HCT116 (cell line): ENCODE measurements at regions not wholly inside any gene's neighbourhood (a gene's known extent, or its start where the extent isn't known, plus 50 kb on each side); places are given as distances from the start of the nearest gene placed in this dataset.

Experiments
- ATAC-seq: fragments of 200-7000 bp; cut with Tn5 transposase; 2 replicates; pipeline ENCODE4 v1.9.1; 2020; ENCODE audit warnings: mild to moderate bottlenecking, moderate library complexity
- BruUV-seq: library from RNA; stranded (reverse); fragments of 400-500 nt; replicated peaks from 2 replicates; lab custom pipeline; 2021; lab: Mats Ljungman, UMichigan
- CTCF ChIA-PET: fragments of 300-600 bp; sonication (Branson Sonifier 250); formaldehyde crosslinking; loops from one replicate; lab custom pipeline; 2021; ENCODE audit warnings: antibody characterized with exemption; lab: Charles Lee
- POLR2A ChIA-PET: fragments of 300-600, 350-600 bp; sonication (Branson Sonifier 250); formaldehyde crosslinking; loops from one replicate; lab custom pipeline; 2021; ENCODE audit warnings: antibody characterized with exemption; lab: Charles Lee
- RAD21 ChIA-PET, 2 experiments: fragments of 300-600 bp; sonication (Branson Sonifier 250); formaldehyde crosslinking; loops; one replicate each; lab custom pipeline; 2023; ENCODE audit warnings: low total read pairs in 2 of 2; ENCODE audit not compliant: uncharacterized antibody in 2 of 2, unreplicated experiment in 2 of 2, low non-redundant PET in 1 of 2; lab: Charles Lee
- DNase-seq: peaks from one replicate; pipeline ENCODE4 v3.0.0-alpha.2; 2010; ENCODE audit warnings: low read depth, low spot score
- H2AFZ ChIP-seq: fragments of 200-600 bp; shearing (Covaris generic), sonication (generic); 2 replicates; pipeline ENCODE4 v1.6.1; 2017; ENCODE audit warnings: low read depth, mixed run types, mixed read lengths, antibody characterized with exemption, low read length; ENCODE audit not compliant: poor library complexity, severe bottlenecking
- H3K27ac ChIP-seq: 2 replicates; pipeline ENCODE4 v1.5.1; 2012; ENCODE audit warnings: low read depth, low read length
- H3K27me3 ChIP-seq: fragments of 200-600 bp; sonication (generic); 2 replicates; pipeline ENCODE4 v1.6.1; 2016; ENCODE audit warnings: mixed run types, low read length, mixed read lengths; ENCODE audit not compliant: insufficient read depth
- H3K36me3 ChIP-seq, 2 experiments: fragments of 200-500 bp in 1 of 2; fragments of 200-600 bp in 1 of 2; sonication (Bioruptor generic) in 1 of 2; sonication (generic) in 1 of 2; 2 replicates each; pipeline versions ENCODE4 v1.5.1 to v1.6.1; 2014 to 2016; ENCODE audit warnings: low read length in 2 of 2, inconsistent platforms in 1 of 2, mixed read lengths in 1 of 2, mixed run types in 1 of 2; ENCODE audit not compliant: insufficient read depth in 2 of 2, control insufficient read depth in 1 of 2
- H3K4me1 ChIP-seq, 2 experiments: fragments of 200-600 bp in 1 of 2; sonication (generic) in 1 of 2; 2 replicates each; pipeline versions ENCODE4 v1.5.1 to v1.6.1; 2012 to 2017; ENCODE audit warnings: low read length in 2 of 2, inconsistent platforms in 1 of 2, mild to moderate bottlenecking in 1 of 2, mixed read lengths in 1 of 2, mixed run types in 1 of 2, moderate library complexity in 1 of 2; ENCODE audit not compliant: insufficient read depth in 2 of 2, control insufficient read depth in 1 of 2
- H3K4me2 ChIP-seq: fragments of 200-600 bp; sonication (generic); 2 replicates; pipeline ENCODE4 v1.6.1; 2017; ENCODE audit warnings: mixed run types, low read length, mixed read lengths
- H3K4me3 ChIP-seq, 2 experiments: fragments of 200-600 bp in 1 of 2; sonication (generic) in 1 of 2; replicated peaks in 1 of 2; 2 replicates each; pipeline ENCODE4 v1.5.1; 2011 to 2016; ENCODE audit warnings: low read length in 2 of 2, control low read depth in 1 of 2, low read depth in 1 of 2, mild to moderate bottlenecking in 1 of 2, mixed read lengths in 1 of 2, mixed run types in 1 of 2
- H3K79me2 ChIP-seq: fragments of 200-600 bp; sonication (generic); 2 replicates; pipeline ENCODE4 v1.6.1; 2017; ENCODE audit warnings: mild to moderate bottlenecking, mixed run types, low read length, moderate library complexity, mixed read lengths; ENCODE audit not compliant: insufficient read depth
- H3K9ac ChIP-seq: fragments of 200-600 bp; sonication (generic); 2 replicates; pipeline ENCODE4 v1.6.1; 2016; ENCODE audit warnings: low read length, mixed read lengths
- H3K9me2 ChIP-seq: fragments of 200-600 bp; sonication (generic), shearing (Covaris generic); 2 replicates; pipeline ENCODE4 v1.6.1; 2017; ENCODE audit warnings: mixed run types, mild to moderate bottlenecking, moderate library complexity; ENCODE audit not compliant: insufficient read depth
- H3K9me3 ChIP-seq, 2 experiments: fragments of 200-500 bp in 1 of 2; fragments of 200-600 bp in 1 of 2; sonication (Bioruptor generic) in 1 of 2; sonication (generic) in 1 of 2; 2 replicates each; pipeline ENCODE4 v1.6.1; 2014 to 2017; ENCODE audit warnings: low read length in 2 of 2, mixed read lengths in 2 of 2, inconsistent platforms in 1 of 2, low read depth in 1 of 2, mild to moderate bottlenecking in 1 of 2, mixed run types in 1 of 2, moderate library complexity in 1 of 2; ENCODE audit not compliant: control insufficient read depth in 1 of 2, insufficient read depth in 1 of 2
- H4K20me1 ChIP-seq: fragments of 200-600 bp; sonication (generic), shearing (Covaris generic); 2 replicates; pipeline ENCODE4 v1.6.1; 2017; ENCODE audit warnings: mixed run types, mild to moderate bottlenecking, moderate library complexity; ENCODE audit not compliant: insufficient read depth
- ATF3 ChIP-seq: IDR thresholded peaks from 2 replicates; pipeline ENCODE4 v1.6.1; 2012
- CEBPB ChIP-seq: IDR thresholded peaks from 2 replicates; pipeline ENCODE4 v1.6.1; 2012; ENCODE audit warnings: low read depth
- ELF1 ChIP-seq: IDR thresholded peaks from 2 replicates; pipeline ENCODE4 v1.6.1; 2012; ENCODE audit warnings: low read depth, borderline replicate concordance
- EZH2phosphoT487 ChIP-seq: fragments of 200-600 bp; IDR thresholded peaks from 2 replicates; pipeline ENCODE4 v1.6.1; 2018; ENCODE audit warnings: antibody characterized with exemption, borderline replicate concordance
- FOSL1 ChIP-seq: IDR thresholded peaks from 2 replicates; pipeline ENCODE4 v1.6.1; 2012; ENCODE audit warnings: low read depth
- JUND ChIP-seq: IDR thresholded peaks from 2 replicates; pipeline ENCODE4 v1.6.1; 2012
- POLR2A ChIP-seq: IDR thresholded peaks from 2 replicates; pipeline ENCODE4 v1.7.0; 2011; ENCODE audit warnings: borderline replicate concordance; ENCODE audit not compliant: insufficient read depth, insufficient read length; ENCODE audit errors: extremely low read depth
- POLR2AphosphoS5 ChIP-seq: IDR thresholded peaks from 2 replicates; pipeline ENCODE4 v1.6.1; 2011; ENCODE audit warnings: mild to moderate bottlenecking, low read depth, low read length, moderate library complexity
- RAD21 ChIP-seq: IDR thresholded peaks from 2 replicates; pipeline ENCODE4 v1.6.1; 2012; ENCODE audit warnings: low read depth, mild to moderate bottlenecking
- SIN3A ChIP-seq: IDR thresholded peaks from 2 replicates; pipeline ENCODE4 v1.6.1; 2012; ENCODE audit warnings: low read depth
- SP1 ChIP-seq: IDR thresholded peaks from 2 replicates; pipeline ENCODE4 v1.6.1; 2012; ENCODE audit warnings: low read depth
- SRF ChIP-seq: IDR thresholded peaks from 2 replicates; pipeline ENCODE4 v1.6.1; 2012; ENCODE audit warnings: low read depth
- TCF7L2 ChIP-seq: IDR thresholded peaks from 2 replicates; pipeline ENCODE4 v1.7.0; 2011; ENCODE audit warnings: borderline replicate concordance, inconsistent platforms; ENCODE audit not compliant: insufficient read depth, insufficient read length; ENCODE audit errors: extremely low read depth
- YY1 ChIP-seq: IDR thresholded peaks from 2 replicates; pipeline ENCODE4 v1.6.1; 2011; ENCODE audit warnings: low read length, low read depth, moderate library complexity, mild to moderate bottlenecking; ENCODE audit not compliant: insufficient replicate concordance; ENCODE audit errors: extremely low read depth
- ZBTB33 ChIP-seq: IDR thresholded peaks from 2 replicates; pipeline ENCODE4 v1.6.1; 2011; ENCODE audit warnings: mild to moderate bottlenecking, low read length, moderate library complexity; ENCODE audit not compliant: insufficient replicate concordance; ENCODE audit errors: extremely low read depth
- ZFX ChIP-seq: fragments of 450-650 bp; IDR thresholded peaks from 2 replicates; pipeline ENCODE4 v1.6.1; 2017
- ZNF274 ChIP-seq: fragments of 200-500 bp; sonication (Bioruptor generic); IDR thresholded peaks from 2 replicates; pipeline ENCODE4 v1.6.1; 2014; ENCODE audit warnings: mild to moderate bottlenecking, low read depth, low read length, inconsistent platforms
- intact Hi-C: fragments of 100-400 bp; cut with micrococcal nuclease; formaldehyde crosslinking; loops from 2 replicates; pipeline ENCODE4 v1.10.0; 2022
- TF ChIP-seq, protein P1 (sequence below), 3 experiments: fragments of 200-600 bp in 1 of 3; sonication (generic) in 1 of 3; IDR thresholded peaks in 2 of 3; conservative IDR thresholded peaks in 1 of 3; 2 replicates each; pipeline ENCODE4 v1.5.1; 2012 to 2017; ENCODE audit warnings: low read depth in 2 of 3, low read length in 2 of 3, antibody characterized with exemption in 1 of 3, borderline replicate concordance in 1 of 3, control low read depth in 1 of 3, mild to moderate bottlenecking in 1 of 3, mixed read lengths in 1 of 3, mixed run types in 1 of 3, moderate library complexity in 1 of 3; ENCODE audit not compliant: insufficient read depth in 1 of 3
- TF ChIP-seq, protein P2 (sequence below): IDR thresholded peaks from 2 replicates; pipeline ENCODE4 v1.6.1; 2012

- TF ChIP-seq EZH2phosphoT487 = no peak
- TF ChIP-seq ATF3 = no peak
These were observed 897.9 kb upstream of the AUTS2 start (continued) for GRCh38 chr7:68700414-68700813.

DNA sequence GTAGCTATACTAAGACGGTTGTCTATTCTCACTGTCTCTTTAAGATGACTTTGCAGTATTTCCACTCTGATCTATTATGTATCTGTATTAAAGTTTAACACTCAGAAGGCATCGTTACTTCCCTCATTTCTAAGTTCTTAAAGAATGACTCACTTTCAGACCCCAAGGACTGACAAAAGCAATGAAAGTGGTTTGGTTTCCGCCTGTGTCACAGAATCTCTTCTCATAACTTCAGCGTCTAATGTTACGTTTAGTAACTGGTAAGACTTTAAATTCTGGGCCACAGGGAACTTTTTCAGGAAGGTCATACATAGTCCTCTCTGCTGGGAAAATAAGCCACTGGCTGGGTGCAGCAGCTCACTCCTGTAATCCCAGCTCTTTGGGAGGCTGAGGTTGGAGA, 892.0 kb upstream of the AUTS2 start:
- H2AFZ ChIP-seq = no peak overlapping the region
- H3K4me1 ChIP-seq = no peaks in the 10 kb centered on the region
- no peaks in the 10 kb centered on the region for H3K27me3 ChIP-seq
- ChIA-PET RAD21 (no interaction called here), CTCF (no interaction called here), POLR2A (no interaction called here)
- DNase-seq = no peak
- H4K20me1 ChIP-seq = no peaks in the 10 kb centered on the region
- H3K9me2 ChIP-seq = no peaks in the 10 kb centered on the region
- peaks cover 0 to 9% of the 10 kb centered on the region in 2 experiments; a peak in 2 of 4 replicates for H3K9me3 ChIP-seq
- intact Hi-C loops = no loop called here
- H3K36me3 ChIP-seq = no peaks in the 10 kb centered on the region
- no peak overlapping the region for H3K9ac ChIP-seq
- H3K79me2 ChIP-seq = no peaks in the 10 kb centered on the region
- H3K27ac ChIP-seq = no peak overlapping the region
- no peak overlapping the region for H3K4me3 ChIP-seq
- no TSS peak for BruUV-seq
- no peak overlapping the region for H3K4me2 ChIP-seq
- TF ChIP-seq SP1 (no peak), POLR2A (no peak), SRF (no peak), YY1 (no peak), ZNF274 (no peak), ATF3 (no peak), TCF7L2 (no peak), ZFX (no peak), CEBPB (no peak), ELF1 (no peak), ZBTB33 (no peak), RAD21 (no peak), POLR2AphosphoS5 (no peak), FOSL1 (no peak), SIN3A (no peak), JUND (no peak)
- TF ChIP-seq, protein P1, sequence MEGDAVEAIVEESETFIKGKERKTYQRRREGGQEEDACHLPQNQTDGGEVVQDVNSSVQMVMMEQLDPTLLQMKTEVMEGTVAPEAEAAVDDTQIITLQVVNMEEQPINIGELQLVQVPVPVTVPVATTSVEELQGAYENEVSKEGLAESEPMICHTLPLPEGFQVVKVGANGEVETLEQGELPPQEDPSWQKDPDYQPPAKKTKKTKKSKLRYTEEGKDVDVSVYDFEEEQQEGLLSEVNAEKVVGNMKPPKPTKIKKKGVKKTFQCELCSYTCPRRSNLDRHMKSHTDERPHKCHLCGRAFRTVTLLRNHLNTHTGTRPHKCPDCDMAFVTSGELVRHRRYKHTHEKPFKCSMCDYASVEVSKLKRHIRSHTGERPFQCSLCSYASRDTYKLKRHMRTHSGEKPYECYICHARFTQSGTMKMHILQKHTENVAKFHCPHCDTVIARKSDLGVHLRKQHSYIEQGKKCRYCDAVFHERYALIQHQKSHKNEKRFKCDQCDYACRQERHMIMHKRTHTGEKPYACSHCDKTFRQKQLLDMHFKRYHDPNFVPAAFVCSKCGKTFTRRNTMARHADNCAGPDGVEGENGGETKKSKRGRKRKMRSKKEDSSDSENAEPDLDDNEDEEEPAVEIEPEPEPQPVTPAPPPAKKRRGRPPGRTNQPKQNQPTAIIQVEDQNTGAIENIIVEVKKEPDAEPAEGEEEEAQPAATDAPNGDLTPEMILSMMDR (IDR thresholded peaks at IDR 0.05 in 2 of 3, conservative IDR thresholded peaks at IDR 0.05 in 1 of 3; ENCODE audit: borderline replicate concordance in 1 of 3, insufficient read depth in 1 of 3, low read depth in 2 of 3, low read length in 2 of 3) = no peak
- TF ChIP-seq, protein P2, sequence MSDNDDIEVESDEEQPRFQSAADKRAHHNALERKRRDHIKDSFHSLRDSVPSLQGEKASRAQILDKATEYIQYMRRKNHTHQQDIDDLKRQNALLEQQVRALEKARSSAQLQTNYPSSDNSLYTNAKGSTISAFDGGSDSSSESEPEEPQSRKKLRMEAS = no peak
- no peak for ATAC-seq
